ENCODE measurements at regions not wholly inside any gene's neighbourhood (a gene's known extent, or its start where the extent isn't known, plus 50 kb on each side); places are given as distances from the start of the nearest gene placed in this dataset.

GRCh38 chr2:187011206-187011832 is 162.3 kb upstream of the ZSWIM2 start:
- WGBS, 2 donors = 86 to 92% methylated on average over 3 of the region's 3 CpGs
- no peaks in the 10 kb centered on the region for H3K9me3 ChIP-seq
- no peaks in the 10 kb centered on the region for H3K36me3 ChIP-seq
- no peak overlapping the region for H3K27ac ChIP-seq
- TF ChIP-seq POLR2AphosphoS5 (IDR thresholded peaks at IDR 0.05) (no peak), CTCF (IDR thresholded peaks at IDR 0.05) (no peak), EP300 (IDR thresholded peaks at IDR 0.05) (no peak), POLR2A (IDR thresholded peaks at IDR 0.05) (no peak)
- no peak for DNase-seq
- no peaks in the 10 kb centered on the region for H3K4me1 ChIP-seq
- intact Hi-C loops (cut with DNase I) = no loop called here
- H3K4me3 ChIP-seq = no peak overlapping the region
- H3K27me3 ChIP-seq = no peaks in the 10 kb centered on the region

- intact Hi-C loops (cut with DNase I) = no loop called here
- WGBS, 2 donors = 71 to 82% methylated on average over 2 of the region's 2 CpGs
- no peaks in the 10 kb centered on the region for H3K27me3 ChIP-seq
These were observed 160.7 kb upstream of the ZSWIM2 start for GRCh38 chr2:187009483-187010239.

GRCh38 chr2:187008111-187008510 is 159.1 kb upstream of the ZSWIM2 start:
- Histone ChIP-seq H3K27ac (no peak overlapping the region), H3K27me3 (no peaks in the 10 kb centered on the region), H3K4me3 (no peak overlapping the region), H3K9me3 (no peaks in the 10 kb centered on the region), H3K36me3 (no peaks in the 10 kb centered on the region), H3K4me1 (no peaks in the 10 kb centered on the region)
- no peak for DNase-seq
- intact Hi-C loops (cut with DNase I) = no loop called here
- no peak for TF ChIP-seq EP300 (IDR thresholded peaks at IDR 0.05)

More at GRCh38 chr2:187009483-187010239, 160.7 kb upstream of the ZSWIM2 start:
- Histone ChIP-seq H3K36me3 (no peaks in the 10 kb centered on the region), H3K27ac (no peak overlapping the region), H3K9me3 (no peaks in the 10 kb centered on the region), H3K4me1 (no peaks in the 10 kb centered on the region), H3K4me3 (no peak overlapping the region)
- DNase-seq = no peak
- no peak for TF ChIP-seq CTCF (IDR thresholded peaks at IDR 0.05)
- no peak for TF ChIP-seq EP300 (IDR thresholded peaks at IDR 0.05)
- TF ChIP-seq POLR2AphosphoS5 (IDR thresholded peaks at IDR 0.05) = no peak
- TF ChIP-seq POLR2A (IDR thresholded peaks at IDR 0.05) = no peak

- TF ChIP-seq EP300 (IDR thresholded peaks at IDR 0.05) = no peak
- no peak for TF ChIP-seq POLR2A (IDR thresholded peaks at IDR 0.05)
- TF ChIP-seq POLR2AphosphoS5 (IDR thresholded peaks at IDR 0.05) = no peak
- no peak for TF ChIP-seq CTCF (IDR thresholded peaks at IDR 0.05)
- H3K36me3 ChIP-seq = no peaks in the 10 kb centered on the region
- no peaks in the 10 kb centered on the region for H3K27me3 ChIP-seq
- WGBS, 2 donors = 66 to 79% methylated on average over 1 of the region's 1 CpG
- no peaks in the 10 kb centered on the region for H3K4me1 ChIP-seq
- no peaks in the 10 kb centered on the region for H3K9me3 ChIP-seq
- DNase-seq = no peak
- H3K4me3 ChIP-seq = peak overlapping the region in 1 of 4 donors; percentile 20
- no peak overlapping the region for H3K27ac ChIP-seq
- intact Hi-C loops (cut with DNase I) = no loop called here
These were observed 154.6 kb upstream of the ZSWIM2 start for GRCh38 chr2:187003611-187004010.

- 82 to 86% methylated on average over 32 of the region's 32 CpGs for WGBS, 2 donors
- no peaks in the 10 kb centered on the region for H3K27me3 ChIP-seq
- H3K27ac ChIP-seq = no peak overlapping the region
- H3K4me1 ChIP-seq = no peaks in the 10 kb centered on the region
- intact Hi-C loops (cut with DNase I) = no loop called here
- H3K4me3 ChIP-seq = peak overlapping the region in 1 of 4 donors; percentile 20
- TF ChIP-seq POLR2A (IDR thresholded peaks at IDR 0.05) (no peak), POLR2AphosphoS5 (IDR thresholded peaks at IDR 0.05) (no peak)
- H3K9me3 ChIP-seq = no peaks in the 10 kb centered on the region
- H3K36me3 ChIP-seq = no peaks in the 10 kb centered on the region
- DNase-seq = no peak
These were observed 154.1 kb upstream of the ZSWIM2 start for GRCh38 chr2:187003038-187003554.

All from sigmoid colon (tissue), 6 donors.